Upper lobe of left lung (tissue), 4 donors: ENCODE measurements at regions not wholly inside any gene's neighbourhood (a gene's known extent, or its start where the extent isn't known, plus 50 kb on each side); places are given as distances from the start of the nearest gene placed in this dataset.

ENCODE experiments used
- EP300 ChIP-seq, 4 donors: sonication (generic); formaldehyde crosslinking; IDR thresholded peaks; one replicate each; pipeline ENCODE4 v1.5.1; 2017; ENCODE audit warnings: antibody characterized with exemption in 4 of 4, control low read depth in 2 of 4
- POLR2A ChIP-seq, 4 donors: fragments of 450-650 bp; IDR thresholded peaks; one replicate each; pipeline ENCODE4 v1.5.1; 2016 to 2017; ENCODE audit warnings: antibody characterized with exemption in 4 of 4, mild to moderate bottlenecking in 2 of 4
- POLR2AphosphoS5 ChIP-seq, 2 donors: sonication (generic); formaldehyde crosslinking; IDR thresholded peaks; one replicate each; pipeline ENCODE4 v1.5.1; 2017; ENCODE audit warnings: antibody characterized with exemption in 2 of 2
- TF ChIP-seq, protein P1 (sequence below), 6 experiments: fragments of 450-650 bp in 4 of 6; fragments of 200-600 bp in 2 of 6; sonication (generic) in 2 of 6; IDR thresholded peaks; one replicate each; pipeline ENCODE4 v1.5.1; 2016 to 2019; ENCODE audit warnings: antibody characterized with exemption in 6 of 6

DNA sequence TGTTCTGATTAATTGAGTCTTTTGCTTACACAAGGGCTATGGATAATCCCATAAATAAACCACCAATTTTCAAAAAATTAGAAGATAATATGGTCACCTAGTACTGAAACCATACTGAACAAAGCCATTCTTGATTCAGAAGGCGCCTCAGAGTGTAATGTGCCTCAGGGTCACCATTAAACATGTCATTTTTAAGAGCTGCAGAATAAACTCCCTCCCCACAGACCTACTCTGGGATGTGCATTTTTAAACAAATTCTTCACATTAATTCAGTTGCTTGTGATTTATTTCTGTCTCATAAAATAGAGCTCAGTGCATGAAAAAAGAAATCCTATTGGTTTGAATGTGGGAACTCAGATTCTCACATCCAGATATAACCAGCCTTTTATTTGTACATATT lies 202.1 kb upstream of the HEY2 start:
- TF ChIP-seq, protein P1, sequence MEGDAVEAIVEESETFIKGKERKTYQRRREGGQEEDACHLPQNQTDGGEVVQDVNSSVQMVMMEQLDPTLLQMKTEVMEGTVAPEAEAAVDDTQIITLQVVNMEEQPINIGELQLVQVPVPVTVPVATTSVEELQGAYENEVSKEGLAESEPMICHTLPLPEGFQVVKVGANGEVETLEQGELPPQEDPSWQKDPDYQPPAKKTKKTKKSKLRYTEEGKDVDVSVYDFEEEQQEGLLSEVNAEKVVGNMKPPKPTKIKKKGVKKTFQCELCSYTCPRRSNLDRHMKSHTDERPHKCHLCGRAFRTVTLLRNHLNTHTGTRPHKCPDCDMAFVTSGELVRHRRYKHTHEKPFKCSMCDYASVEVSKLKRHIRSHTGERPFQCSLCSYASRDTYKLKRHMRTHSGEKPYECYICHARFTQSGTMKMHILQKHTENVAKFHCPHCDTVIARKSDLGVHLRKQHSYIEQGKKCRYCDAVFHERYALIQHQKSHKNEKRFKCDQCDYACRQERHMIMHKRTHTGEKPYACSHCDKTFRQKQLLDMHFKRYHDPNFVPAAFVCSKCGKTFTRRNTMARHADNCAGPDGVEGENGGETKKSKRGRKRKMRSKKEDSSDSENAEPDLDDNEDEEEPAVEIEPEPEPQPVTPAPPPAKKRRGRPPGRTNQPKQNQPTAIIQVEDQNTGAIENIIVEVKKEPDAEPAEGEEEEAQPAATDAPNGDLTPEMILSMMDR (IDR thresholded peaks at IDR 0.05) = no peak
- no peak for TF ChIP-seq POLR2A (IDR thresholded peaks at IDR 0.05)
- TF ChIP-seq POLR2AphosphoS5 (IDR thresholded peaks at IDR 0.05) = no peak
- no peak for TF ChIP-seq EP300 (IDR thresholded peaks at IDR 0.05)
